Omental fat pad (tissue), 3 donors: ENCODE measurements at regions not wholly inside any gene's neighbourhood (a gene's known extent, or its start where the extent isn't known, plus 50 kb on each side); places are given as distances from the start of the nearest gene placed in this dataset.

Experiments
- ATAC-seq: fragments of 150-250 bp; one replicate; pipeline ENCODE4 v1.9.1; 2016; ENCODE audit warnings: mild to moderate bottlenecking, moderate library complexity; ENCODE audit not compliant: low FRiP score
- DNase-seq: peaks from one replicate; pipeline ENCODE4 v3.0.0-alpha.2; 2019; ENCODE audit warnings: low spot score
- CTCF ChIP-seq, 3 donors: fragments of 450-650 bp; IDR thresholded peaks; one replicate each; pipeline ENCODE4 v1.5.1; 2016 to 2017; ENCODE audit warnings: antibody characterized with exemption in 3 of 3, mild to moderate bottlenecking in 3 of 3, moderate library complexity in 2 of 3

GRCh38 chr1:235918032-235918431, 51.3 kb upstream of the LYST start:
- ATAC-seq (no peak), DNase-seq (no peak)
- no peak for TF ChIP-seq CTCF (IDR thresholded peaks at IDR 0.05)

- TF ChIP-seq CTCF (IDR thresholded peaks at IDR 0.05): no peak
- ATAC-seq: peak; percentile 90
- peak; percentile 60 for DNase-seq
These were observed 50.6 kb upstream of the LYST start for GRCh38 chr1:235917267-235917811.
